ENCODE measurements at regions not wholly inside any gene's neighbourhood (a gene's known extent, or its start where the extent isn't known, plus 50 kb on each side); places are given as distances from the start of the nearest gene placed in this dataset.

DNA sequence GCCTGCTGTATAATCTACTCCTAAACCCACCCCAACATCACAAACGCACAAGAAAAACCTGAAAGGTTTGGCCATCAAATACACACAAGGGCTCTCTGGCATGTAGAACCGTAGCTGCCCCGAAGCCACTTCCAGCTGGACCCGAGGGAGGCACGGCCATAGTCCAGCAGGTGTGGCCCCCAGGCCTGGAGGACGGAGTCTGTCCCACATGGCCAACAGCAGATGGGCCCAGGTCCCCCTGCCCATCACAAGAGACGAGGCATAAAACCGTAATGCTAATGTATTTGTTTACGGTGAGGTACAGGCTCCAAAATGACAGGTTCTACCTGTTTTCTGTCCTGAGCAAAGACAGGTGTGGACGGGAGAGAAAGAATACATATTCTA is 234.2 kb downstream of the SYK start:
- H4K8ac ChIP-seq (ENCODE audit: extremely low read depth, insufficient read depth, low read length), result no peak overlapping the region
- H3K27me3 ChIP-seq (replicated peaks in 1 of 4; ENCODE audit: control insufficient read depth in 3 of 4, extremely low read depth in 1 of 4, insufficient read depth in 3 of 4, low read length in 3 of 4), result no peaks in the 10 kb centered on the region
- H4K5ac ChIP-seq (ENCODE audit: insufficient read length, low read depth, low read length), result no peak overlapping the region
- H4K20me1 ChIP-seq (replicated peaks in 1 of 2; ENCODE audit: control insufficient read depth in 1 of 2, insufficient read depth in 2 of 2, low read length in 2 of 2), result peaks cover 0 to 2% of the 10 kb centered on the region in 2 experiments
- 0 out of 2 replicates have a peak overlapping the region, but pooled peaks have one; percentile 29 for H2BK15ac ChIP-seq (ENCODE audit: low read length)
- FAIRE-seq (no peak), DNase-seq (ENCODE audit: low read depth in 1 of 2, low spot score in 2 of 2) (no peak)
- no peak overlapping the region for H2BK5ac ChIP-seq (ENCODE audit: low read depth, low read length)
- no peaks in the 10 kb centered on the region for H3K23me2 ChIP-seq (ENCODE audit: low read depth, low read length)
- H2AFZ ChIP-seq (ENCODE audit: low read length), result no peak overlapping the region
- 92% methylated on average over 10 of the region's 10 CpGs; no CpG with 5 or more reads in 1 of the 2 experiments for WGBS, 2 experiments (ENCODE audit: extremely low coverage in 1 of 2, insufficient coverage in 1 of 2, insufficient read length in 1 of 2, insufficient replicate concordance in 2 of 2, low coverage in 1 of 2, low lambda C conversion rate in 2 of 2, missing lambda C conversion rate in 1 of 2)
- H3K4me1 ChIP-seq (replicated peaks in 1 of 4; ENCODE audit: control insufficient read depth in 3 of 4, insufficient read depth in 4 of 4, low read length in 3 of 4), result peaks cover 0 to 2% (median 0%) of the 10 kb centered on the region in 4 experiments; a peak in 1 of 7 replicates
- H3K14ac ChIP-seq (ENCODE audit: insufficient read length), result no peak overlapping the region
- no peak overlapping the region for H3K4me3 ChIP-seq (ENCODE audit: extremely low read depth in 1 of 4, insufficient read depth in 2 of 4, low read depth in 3 of 4, low read length in 4 of 4)
- TF ChIP-seq CEBPB (IDR thresholded peaks at IDR 0.05; ENCODE audit: low read depth, low read length) (no peak), ASH2L (IDR thresholded peaks at IDR 0.05; ENCODE audit: low read length) (no peak), KDM5A (IDR thresholded peaks at IDR 0.05; ENCODE audit: low read length) (no peak)
- H3K4me2 ChIP-seq (ENCODE audit: insufficient read depth in 1 of 2, low read depth in 2 of 2, low read length in 2 of 2), result no peak overlapping the region
- no peaks in the 10 kb centered on the region for H3K9me3 ChIP-seq (ENCODE audit: insufficient read depth in 2 of 2, low read depth in 1 of 2, low read length in 1 of 2)
- no peak overlapping the region for H3K18ac ChIP-seq (ENCODE audit: extremely low read depth, low read length)
- no peak overlapping the region for H3K4ac ChIP-seq (replicated peaks; ENCODE audit: insufficient read length, low read depth, low read length)
- H4K91ac ChIP-seq (replicated peaks; ENCODE audit: insufficient read length, low read length), result no peak overlapping the region
- ChIA-PET POLR2A (ENCODE audit: partially characterized antibody) (interaction anchor here (0.5 to 1.3 kb wide), 3 partner anchors 64 to 388 kb away, joined by 3 to 4 read pairs (median 3); partner anchors contain the start of gene NFIL3), CTCF (ENCODE audit: partially characterized antibody) (interaction anchor here (0.8 to 7.7 kb wide), 11 partner anchors 8 to 398 kb away, joined by 3 to 68 read pairs (median 5); partner anchors contain the start of gene NFIL3)
- no peaks in the 10 kb centered on the region for H3K36me3 ChIP-seq (ENCODE audit: control insufficient read depth in 2 of 4, insufficient read depth in 4 of 4, low read length in 3 of 4)
- H3K9ac ChIP-seq (replicated peaks in 1 of 4; ENCODE audit: extremely low read depth in 1 of 4, low read depth in 3 of 4, low read length in 3 of 4), result no peak overlapping the region
- H2BK12ac ChIP-seq (ENCODE audit: low read depth, low read length), result no peak overlapping the region
- H2AK5ac ChIP-seq (ENCODE audit: low read depth, low read length), result no peak overlapping the region
- no peak overlapping the region for H2BK20ac ChIP-seq (ENCODE audit: low read length)
- no peaks in the 10 kb centered on the region for H3K79me1 ChIP-seq (ENCODE audit: low read depth, low read length)
- H3K79me2 ChIP-seq (ENCODE audit: control insufficient read depth in 1 of 2, insufficient read depth in 2 of 2, low read length in 2 of 2), result no peaks in the 10 kb centered on the region
- H3K27ac ChIP-seq (ENCODE audit: low read depth, low read length), result no peak overlapping the region
- H2BK120ac ChIP-seq (replicated peaks; ENCODE audit: low read depth, low read length), result no peak overlapping the region
- H3K23ac ChIP-seq (ENCODE audit: insufficient read length), result no peak overlapping the region
- no peak overlapping the region for H3K56ac ChIP-seq (replicated peaks; ENCODE audit: insufficient read length, low read depth, low read length)
